ENCODE measurements at regions not wholly inside any gene's neighbourhood (a gene's known extent, or its start where the extent isn't known, plus 50 kb on each side); places are given as distances from the start of the nearest gene placed in this dataset.

DNA sequence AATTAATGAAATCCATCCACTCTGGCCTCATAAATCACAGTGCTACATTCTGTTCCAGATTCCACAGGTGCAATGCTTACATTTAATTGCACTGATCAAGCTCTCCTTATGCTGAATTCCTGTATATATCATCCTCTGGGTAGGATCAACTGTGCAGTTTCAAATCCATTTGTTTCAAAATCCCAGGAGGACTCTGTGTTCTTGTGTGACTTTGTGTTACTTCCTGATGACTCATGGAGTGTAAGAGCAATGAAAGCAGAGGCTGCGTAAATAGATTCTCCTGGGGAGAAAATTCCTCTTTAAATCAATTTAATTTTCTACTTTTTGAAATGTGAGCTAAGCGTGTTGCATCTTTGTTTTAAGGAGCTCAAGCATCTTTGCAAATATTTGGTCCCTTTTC, 752.7 kb downstream of the METTL15 start:
- Histone ChIP-seq H3K27me3 (ENCODE audit: insufficient read depth, low read depth, severe bottlenecking) (no peaks in the 10 kb centered on the region), H3K4me3 (ENCODE audit: low read depth, low read length) (no peak overlapping the region), H3K9me3 (ENCODE audit: severe bottlenecking) (no peaks in the 10 kb centered on the region), H3K27ac (no peak overlapping the region), H3K36me3 (no peaks in the 10 kb centered on the region)
- TF ChIP-seq, protein P1, sequence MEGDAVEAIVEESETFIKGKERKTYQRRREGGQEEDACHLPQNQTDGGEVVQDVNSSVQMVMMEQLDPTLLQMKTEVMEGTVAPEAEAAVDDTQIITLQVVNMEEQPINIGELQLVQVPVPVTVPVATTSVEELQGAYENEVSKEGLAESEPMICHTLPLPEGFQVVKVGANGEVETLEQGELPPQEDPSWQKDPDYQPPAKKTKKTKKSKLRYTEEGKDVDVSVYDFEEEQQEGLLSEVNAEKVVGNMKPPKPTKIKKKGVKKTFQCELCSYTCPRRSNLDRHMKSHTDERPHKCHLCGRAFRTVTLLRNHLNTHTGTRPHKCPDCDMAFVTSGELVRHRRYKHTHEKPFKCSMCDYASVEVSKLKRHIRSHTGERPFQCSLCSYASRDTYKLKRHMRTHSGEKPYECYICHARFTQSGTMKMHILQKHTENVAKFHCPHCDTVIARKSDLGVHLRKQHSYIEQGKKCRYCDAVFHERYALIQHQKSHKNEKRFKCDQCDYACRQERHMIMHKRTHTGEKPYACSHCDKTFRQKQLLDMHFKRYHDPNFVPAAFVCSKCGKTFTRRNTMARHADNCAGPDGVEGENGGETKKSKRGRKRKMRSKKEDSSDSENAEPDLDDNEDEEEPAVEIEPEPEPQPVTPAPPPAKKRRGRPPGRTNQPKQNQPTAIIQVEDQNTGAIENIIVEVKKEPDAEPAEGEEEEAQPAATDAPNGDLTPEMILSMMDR (IDR thresholded peaks at IDR 0.05; ENCODE audit: low read depth, low read length): no peak
- no peak for DNase-seq

- TF ChIP-seq, protein P1 (IDR thresholded peaks at IDR 0.05; ENCODE audit: low read depth, low read length): no peak
- no peak overlapping the region for H3K4me3 ChIP-seq (ENCODE audit: low read depth, low read length)
- DNase-seq: no peak
- H3K27ac ChIP-seq: no peak overlapping the region
- no peaks in the 10 kb centered on the region for H3K9me3 ChIP-seq (ENCODE audit: severe bottlenecking)
- H3K27me3 ChIP-seq (ENCODE audit: insufficient read depth, low read depth, severe bottlenecking): no peaks in the 10 kb centered on the region
- no peaks in the 10 kb centered on the region for H3K36me3 ChIP-seq
Observed at GRCh38 chr11:28858076-28858475, 749.9 kb downstream of the METTL15 start.

DNA sequence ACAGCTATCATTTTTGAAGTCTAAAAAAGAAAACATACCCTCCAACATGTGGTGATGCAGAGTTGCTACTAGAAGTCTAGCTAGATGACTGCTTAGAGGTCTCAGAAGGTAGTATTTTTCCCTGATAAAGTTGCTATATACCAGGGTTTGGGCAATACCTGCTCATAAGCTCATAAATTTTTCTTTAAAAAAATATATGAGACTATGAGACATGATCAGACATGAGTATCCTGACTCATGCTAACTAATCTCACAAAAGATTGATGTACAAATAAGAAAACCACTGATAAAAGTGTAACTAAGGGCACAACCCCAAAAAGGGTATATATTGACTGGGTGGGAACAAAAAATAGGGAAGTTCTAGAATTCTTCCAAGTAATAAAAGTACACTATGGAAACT, 740.9 kb downstream of the METTL15 start:
- Histone ChIP-seq H3K27me3 (ENCODE audit: insufficient read depth, low read depth, severe bottlenecking) (no peaks in the 10 kb centered on the region), H3K9me3 (ENCODE audit: severe bottlenecking) (peaks cover 3% of the 10 kb centered on the region), H3K4me3 (ENCODE audit: low read depth, low read length) (no peak overlapping the region), H3K36me3 (no peaks in the 10 kb centered on the region), H3K27ac (no peak overlapping the region)
- TF ChIP-seq, protein P1 (IDR thresholded peaks at IDR 0.05; ENCODE audit: low read depth, low read length): no peak
- no peak for DNase-seq

- Histone ChIP-seq H3K4me3 (ENCODE audit: low read depth, low read length) (no peak overlapping the region), H3K27ac (no peak overlapping the region), H3K9me3 (ENCODE audit: severe bottlenecking) (no peaks in the 10 kb centered on the region), H3K27me3 (ENCODE audit: insufficient read depth, low read depth, severe bottlenecking) (no peaks in the 10 kb centered on the region), H3K36me3 (no peaks in the 10 kb centered on the region)
- TF ChIP-seq, protein P1 (IDR thresholded peaks at IDR 0.05; ENCODE audit: low read depth, low read length): no peak
- DNase-seq: no peak
Observed at GRCh38 chr11:28842716-28843115, 734.5 kb downstream of the METTL15 start.

DNA sequence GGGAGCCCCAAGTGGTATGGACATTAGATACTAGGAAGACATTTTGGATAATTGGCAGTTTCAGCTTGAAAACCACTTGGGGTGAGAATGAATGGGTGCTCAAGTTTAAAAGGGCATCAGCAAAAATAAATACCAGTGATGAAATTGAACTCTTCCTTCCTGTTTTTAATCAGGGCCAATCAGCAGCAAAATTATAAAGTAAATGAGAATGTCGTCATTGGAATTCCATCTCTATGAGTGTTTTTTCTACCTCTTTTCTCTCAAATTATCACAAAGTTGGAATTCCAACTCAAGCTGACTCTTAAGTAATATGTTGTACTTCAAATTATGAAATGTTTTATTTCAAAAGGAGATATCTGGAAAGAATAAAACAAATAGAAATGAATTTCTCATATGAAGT, 730.6 kb downstream of the METTL15 start:
- H3K4me3 ChIP-seq (ENCODE audit: low read depth, low read length): no peak overlapping the region
- TF ChIP-seq, protein P1 (IDR thresholded peaks at IDR 0.05; ENCODE audit: low read depth, low read length): no peak
- H3K36me3 ChIP-seq: no peaks in the 10 kb centered on the region
- no peak overlapping the region for H3K27ac ChIP-seq
- DNase-seq: no peak
- no peaks in the 10 kb centered on the region for H3K27me3 ChIP-seq (ENCODE audit: insufficient read depth, low read depth, severe bottlenecking)
- no peaks in the 10 kb centered on the region for H3K9me3 ChIP-seq (ENCODE audit: severe bottlenecking)

DNA sequence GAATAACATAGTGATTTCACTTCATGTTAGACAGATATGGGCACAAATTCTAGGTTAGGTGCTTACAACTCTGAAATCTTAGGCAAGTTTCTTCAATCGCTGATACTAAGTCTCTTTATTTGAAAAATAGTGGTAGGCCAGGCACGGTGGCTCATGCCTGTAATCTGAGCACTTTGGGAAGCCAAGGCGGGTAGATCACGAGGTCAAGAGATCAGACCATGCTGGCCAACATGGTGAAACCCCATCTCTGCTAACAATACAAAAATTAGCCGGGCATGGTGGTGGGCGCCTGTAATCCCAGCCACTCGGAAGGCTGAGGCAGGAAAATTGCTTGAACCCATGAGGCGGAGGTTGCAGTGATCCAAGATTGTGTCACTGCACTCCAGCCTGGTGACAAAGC, 729.4 kb downstream of the METTL15 start:
- TF ChIP-seq, protein P1 (IDR thresholded peaks at IDR 0.05; ENCODE audit: low read depth, low read length): no peak
- Histone ChIP-seq H3K4me3 (ENCODE audit: low read depth, low read length) (no peak overlapping the region), H3K27me3 (ENCODE audit: insufficient read depth, low read depth, severe bottlenecking) (no peaks in the 10 kb centered on the region), H3K27ac (no peak overlapping the region), H3K36me3 (no peaks in the 10 kb centered on the region), H3K9me3 (ENCODE audit: severe bottlenecking) (no peaks in the 10 kb centered on the region)
- DNase-seq: no peak
